CD4-positive, alpha-beta T cell treated with Interleukin-15 for 1 hour (primary cell): ENCODE measurements at regions not wholly inside any gene's neighbourhood (a gene's known extent, or its start where the extent isn't known, plus 50 kb on each side); places are given as distances from the start of the nearest gene placed in this dataset.

Experiments used
- DNase-seq: peaks from one replicate; pipeline ENCODE4 v3.0.0-alpha.2; 2020

- no peak for DNase-seq
These were observed 89.1 kb downstream of the MID1IP1 start for GRCh38 chrX:38890326-38890725.

GRCh38 chrX:38890963-38891362 lies 89.7 kb downstream of the MID1IP1 start:
- DNase-seq = no peak

GRCh38 chrX:38891641-38892413 lies 90.6 kb downstream of the MID1IP1 start:
- no peak for DNase-seq

GRCh38 chrX:38893441-38893840 lies 92.2 kb downstream of the MID1IP1 start:
- no peak for DNase-seq

- no peak for DNase-seq
These were observed 94.5 kb downstream of the MID1IP1 start for GRCh38 chrX:38895775-38896174.

GRCh38 chrX:38896724-38897298 lies 95.6 kb downstream of the MID1IP1 start:
- no peak for DNase-seq

- DNase-seq = no peak
These were observed 97.0 kb downstream of the MID1IP1 start for GRCh38 chrX:38898261-38898660.

- no peak for DNase-seq
These were observed 98.4 kb downstream of the MID1IP1 start for GRCh38 chrX:38899650-38900049.

GRCh38 chrX:38900719-38901118 lies 99.5 kb downstream of the MID1IP1 start:
- DNase-seq = no peak

GRCh38 chrX:38902972-38903492 lies 101.8 kb downstream of the MID1IP1 start:
- no peak for DNase-seq

GRCh38 chrX:38916801-38917200 lies 115.5 kb downstream of the MID1IP1 start:
- DNase-seq = no peak

GRCh38 chrX:38917954-38918353 lies 116.7 kb downstream of the MID1IP1 start:
- no peak for DNase-seq

- no peak for DNase-seq
These were observed 117.9 kb downstream of the MID1IP1 start for GRCh38 chrX:38919202-38919601.

GRCh38 chrX:38919853-38920528 lies 118.7 kb downstream of the MID1IP1 start:
- no peak for DNase-seq

- DNase-seq = no peak
These were observed 122.3 kb downstream of the MID1IP1 start for GRCh38 chrX:38923451-38923969.

GRCh38 chrX:38927592-38927991 lies 126.3 kb downstream of the MID1IP1 start:
- DNase-seq = no peak

GRCh38 chrX:38929966-38930421 lies 128.7 kb downstream of the MID1IP1 start:
- DNase-seq = no peak

- no peak for DNase-seq
These were observed 129.2 kb downstream of the MID1IP1 start for GRCh38 chrX:38930474-38930873.

GRCh38 chrX:38935561-38935960 lies 134.3 kb downstream of the MID1IP1 start:
- no peak for DNase-seq

- DNase-seq = no peak
These were observed 136.1 kb downstream of the MID1IP1 start for GRCh38 chrX:38937400-38937799.

- no peak for DNase-seq
These were observed 136.7 kb downstream of the MID1IP1 start for GRCh38 chrX:38937926-38938325.

- no peak for DNase-seq
These were observed 137.8 kb downstream of the MID1IP1 start for GRCh38 chrX:38939067-38939466.

GRCh38 chrX:38940547-38940946 lies 139.3 kb downstream of the MID1IP1 start:
- no peak for DNase-seq

GRCh38 chrX:38941675-38942074 lies 140.4 kb downstream of the MID1IP1 start:
- no peak for DNase-seq
